Activated CD4-positive, alpha-beta T cell treated with anti-CD3 and anti-CD28 coated beads, Interleukin-2, amount 10 ng/mL, durations not matched to agents 7 days and 5 days (primary cell): ENCODE measurements at regions not wholly inside any gene's neighbourhood (a gene's known extent, or its start where the extent isn't known, plus 50 kb on each side); places are given as distances from the start of the nearest gene placed in this dataset.

Experiments
- CTCF ChIA-PET: fragments of 350-600 bp; sonication (Branson Sonifier 250); formaldehyde crosslinking; loops from one replicate; lab custom pipeline; 2021; ENCODE audit warnings: antibody characterized with exemption; lab: Charles Lee
- POLR2A ChIA-PET: fragments of 350-600 bp; sonication (Branson Sonifier 250); formaldehyde crosslinking; loops from one replicate; lab custom pipeline; 2021; ENCODE audit warnings: antibody characterized with exemption; lab: Charles Lee
- DNase-seq: peaks from one replicate; pipeline ENCODE4 v3.0.0-alpha.2; 2020
- H3K27ac Mint-ChIP-seq: one replicate; pipeline ENCODE4 v1.8.0; 2021; ENCODE audit warnings: mild to moderate bottlenecking, moderate library complexity, mixed read lengths
- H3K27me3 Mint-ChIP-seq: one replicate; pipeline ENCODE4 v1.8.0; 2021; ENCODE audit warnings: mixed read lengths
- H3K36me3 Mint-ChIP-seq: one replicate; pipeline ENCODE4 v1.8.0; 2021; ENCODE audit warnings: low read depth, mixed read lengths
- H3K4me1 Mint-ChIP-seq: one replicate; pipeline ENCODE4 v1.8.0; 2021; ENCODE audit warnings: mixed read lengths
- H3K4me3 Mint-ChIP-seq: one replicate; pipeline ENCODE4 v1.8.0; 2021; ENCODE audit warnings: mild to moderate bottlenecking, moderate library complexity, mixed read lengths
- H3K9me3 Mint-ChIP-seq: one replicate; pipeline ENCODE4 v1.8.0; 2021; ENCODE audit warnings: mixed read lengths

DNA sequence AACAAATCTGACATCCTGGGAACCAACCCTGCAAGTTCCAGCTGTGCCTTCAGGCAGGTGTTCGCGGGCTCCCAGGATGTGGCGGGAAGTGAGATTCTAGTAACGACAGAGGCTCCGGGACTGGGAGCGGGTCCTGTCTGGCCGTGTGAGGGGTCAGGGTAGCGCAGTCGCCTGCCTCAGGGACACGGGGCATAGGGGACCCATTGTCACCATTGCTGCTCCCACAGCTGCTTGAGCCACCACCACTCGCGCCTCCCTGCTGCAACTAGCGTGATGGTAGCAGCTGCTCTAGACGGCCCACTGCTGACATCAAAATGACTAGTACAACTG is 468.5 kb downstream of the CDH9 start:
- H3K4me3 Mint-ChIP-seq: no peak overlapping the region
- peaks cover 10% of the 10 kb centered on the region for H3K9me3 Mint-ChIP-seq
- no peaks in the 10 kb centered on the region for H3K27me3 Mint-ChIP-seq
- no peaks in the 10 kb centered on the region for H3K4me1 Mint-ChIP-seq
- ChIA-PET CTCF (no interaction called here), POLR2A (no interaction called here)
- no peaks in the 10 kb centered on the region for H3K36me3 Mint-ChIP-seq
- no peak overlapping the region for H3K27ac Mint-ChIP-seq
- DNase-seq: no peak

DNA sequence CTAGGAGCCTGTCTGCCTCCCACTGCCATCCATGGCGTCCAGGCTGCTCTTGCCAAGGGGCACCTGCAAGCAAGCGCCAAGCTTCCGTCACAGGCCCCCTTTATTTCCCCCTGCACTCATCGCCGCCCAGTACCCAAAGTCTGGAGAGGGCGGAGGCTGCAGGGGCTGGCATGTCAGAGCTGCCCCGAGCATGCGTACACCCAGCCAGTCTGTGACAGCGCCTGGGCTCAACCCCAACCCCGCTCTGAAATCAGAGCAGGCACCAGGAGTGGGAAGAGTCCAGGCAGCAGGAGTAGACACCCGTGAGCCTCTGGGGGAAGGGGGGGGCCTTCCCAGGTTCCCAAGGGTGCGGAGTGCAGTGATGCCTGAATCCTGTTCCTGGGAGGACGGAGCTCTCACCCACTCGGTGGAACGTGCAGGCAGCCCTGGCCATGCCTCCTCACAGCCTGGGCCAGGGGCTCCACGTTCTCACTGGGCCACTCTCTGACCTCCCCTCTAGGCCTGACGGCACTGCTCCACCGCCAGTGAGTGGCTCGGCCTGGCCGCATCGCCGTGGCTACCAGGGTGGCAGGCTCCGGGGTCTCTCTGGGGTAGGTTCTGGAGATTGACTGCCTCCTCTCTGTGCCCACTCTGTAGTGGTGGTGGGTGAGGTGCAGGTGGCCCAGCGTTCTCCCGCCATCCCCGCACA is 469.0 kb downstream of the CDH9 start:
- CTCF ChIA-PET: no interaction called here
- Mint-ChIP-seq H3K27me3 (no peaks in the 10 kb centered on the region), H3K4me1 (no peaks in the 10 kb centered on the region)

DNA sequence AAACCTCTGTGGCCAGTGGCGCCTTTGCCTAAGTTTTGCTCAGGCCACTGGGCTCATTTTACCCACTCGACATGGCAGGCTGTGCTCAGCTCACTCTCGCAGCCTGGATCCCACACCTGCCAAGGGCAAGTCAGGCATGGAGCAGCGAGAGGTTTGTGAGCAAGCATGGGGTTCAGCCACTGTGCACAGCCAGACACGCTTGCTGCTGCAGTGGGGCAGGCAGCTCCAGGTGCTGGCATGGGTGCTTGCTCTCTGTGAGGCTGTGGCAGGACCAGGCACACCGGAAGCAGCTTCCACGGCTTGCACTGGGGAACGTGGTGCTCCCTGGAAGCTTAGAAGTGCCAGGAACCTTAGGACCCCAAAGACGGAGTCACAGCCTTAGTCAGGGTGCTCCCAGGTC is 470.1 kb downstream of the CDH9 start:
- H3K27me3 Mint-ChIP-seq: no peaks in the 10 kb centered on the region
- H3K9me3 Mint-ChIP-seq: peaks cover 8% of the 10 kb centered on the region
- no peak overlapping the region for H3K27ac Mint-ChIP-seq
- no peak overlapping the region for H3K4me3 Mint-ChIP-seq
- no peaks in the 10 kb centered on the region for H3K36me3 Mint-ChIP-seq
- CTCF ChIA-PET: no interaction called here
- POLR2A ChIA-PET: no interaction called here
- no peaks in the 10 kb centered on the region for H3K4me1 Mint-ChIP-seq
- no peak for DNase-seq

More for the DNA sequence above, 469.0 kb downstream of the CDH9 start:
- POLR2A ChIA-PET: no interaction called here
- no peaks in the 10 kb centered on the region for H3K36me3 Mint-ChIP-seq
- DNase-seq: no peak
- no peak overlapping the region for H3K27ac Mint-ChIP-seq
- H3K4me3 Mint-ChIP-seq: no peak overlapping the region
- H3K9me3 Mint-ChIP-seq: peaks cover 8% of the 10 kb centered on the region

DNA sequence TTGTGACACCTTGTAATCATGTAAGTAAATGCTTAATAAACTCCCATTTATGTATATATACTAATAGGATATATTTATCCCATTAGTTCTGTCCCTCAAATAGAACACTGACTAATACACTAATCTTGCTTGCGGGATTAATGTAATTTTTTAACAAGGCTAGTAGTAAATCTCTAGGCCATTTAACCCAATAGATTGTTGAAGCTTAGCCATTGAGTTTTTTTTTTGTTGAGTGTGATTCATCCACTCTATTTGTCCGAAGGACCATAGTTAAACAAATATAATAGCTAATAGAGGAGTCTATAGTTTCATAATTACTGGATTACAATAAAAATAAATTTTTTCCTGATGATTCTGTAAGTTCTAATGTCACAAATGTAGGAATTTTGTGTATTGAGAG is 474.4 kb downstream of the CDH9 start:
- no peaks in the 10 kb centered on the region for H3K27me3 Mint-ChIP-seq
- no peak overlapping the region for H3K4me3 Mint-ChIP-seq
- CTCF ChIA-PET: interaction anchor here (1.0 kb wide), 1 partner anchor 767 kb away, joined by 3 read pairs; no protein-coding TSS in a partner anchor
- no peak for DNase-seq
- H3K36me3 Mint-ChIP-seq: no peaks in the 10 kb centered on the region
- peaks cover 12% of the 10 kb centered on the region for H3K9me3 Mint-ChIP-seq
- H3K4me1 Mint-ChIP-seq: no peaks in the 10 kb centered on the region
- POLR2A ChIA-PET: no interaction called here
- no peak overlapping the region for H3K27ac Mint-ChIP-seq

DNA sequence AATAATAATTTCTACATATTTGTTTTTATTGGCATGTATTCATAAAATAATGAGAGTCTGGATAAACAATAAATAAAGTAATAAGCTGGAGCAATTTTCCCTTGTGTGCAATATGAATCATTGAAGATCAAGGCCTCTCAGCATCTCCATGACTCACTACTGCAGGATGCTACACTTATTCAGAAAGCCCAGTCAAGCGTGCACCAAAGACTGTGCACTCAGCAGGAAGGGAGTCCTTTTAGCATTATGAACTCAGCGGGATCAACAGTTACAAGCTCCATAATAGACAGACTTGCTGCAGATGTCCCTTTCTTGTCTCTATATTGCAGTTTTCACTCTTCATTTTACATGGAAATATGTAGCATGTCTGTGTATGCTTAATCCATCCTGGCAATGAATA is 485.3 kb downstream of the CDH9 start:
- ChIA-PET CTCF (no interaction called here), POLR2A (no interaction called here)
- Mint-ChIP-seq H3K9me3 (peaks cover 16% of the 10 kb centered on the region), H3K4me3 (no peak overlapping the region), H3K4me1 (no peaks in the 10 kb centered on the region), H3K27ac (no peak overlapping the region), H3K27me3 (no peaks in the 10 kb centered on the region), H3K36me3 (no peaks in the 10 kb centered on the region)
- no peak for DNase-seq

DNA sequence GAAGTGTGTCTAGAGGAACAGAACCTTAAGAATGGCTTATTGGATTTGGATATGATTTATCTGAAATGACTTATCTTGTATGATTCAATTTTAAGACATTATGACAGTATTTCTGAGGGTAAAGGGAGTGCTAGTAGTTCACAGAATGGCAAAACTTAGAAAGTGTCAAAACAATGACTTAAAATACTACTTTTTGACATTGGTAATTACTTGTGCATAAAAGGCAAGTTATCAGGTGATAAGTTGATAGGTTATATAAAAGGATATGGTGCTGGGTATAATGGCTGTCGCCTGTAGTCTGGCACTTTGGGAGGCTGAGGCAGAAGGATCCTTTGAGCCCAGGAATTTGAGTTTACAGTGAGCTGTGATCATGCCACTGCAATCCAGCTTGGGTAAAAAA is 494.4 kb downstream of the CDH9 start:
- Mint-ChIP-seq H3K27ac (no peak overlapping the region), H3K4me1 (no peaks in the 10 kb centered on the region), H3K27me3 (no peaks in the 10 kb centered on the region), H3K9me3 (peaks cover 21% of the 10 kb centered on the region), H3K36me3 (no peaks in the 10 kb centered on the region), H3K4me3 (no peak overlapping the region)
- POLR2A ChIA-PET: no interaction called here
- CTCF ChIA-PET: no interaction called here
- no peak for DNase-seq

DNA sequence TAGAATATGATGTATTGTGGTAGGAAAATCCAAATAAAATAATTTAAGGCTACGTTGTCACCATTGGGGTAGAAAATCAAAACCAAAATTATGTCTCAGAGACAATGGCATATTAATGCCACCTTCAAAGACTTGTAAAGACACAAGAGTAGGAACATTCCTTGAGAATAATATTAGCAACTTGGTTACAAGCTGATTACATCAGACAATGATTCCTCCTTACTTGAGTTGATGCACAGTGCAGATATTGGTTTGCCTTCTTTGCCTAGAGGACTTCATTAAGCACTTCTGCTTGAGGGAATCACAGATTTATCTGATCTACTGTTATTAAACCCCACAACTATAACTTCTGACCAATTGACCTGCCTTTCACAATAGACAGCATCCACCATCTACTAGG is 500.2 kb downstream of the CDH9 start:
- H3K9me3 Mint-ChIP-seq: peaks cover 24% of the 10 kb centered on the region
- ChIA-PET POLR2A (no interaction called here), CTCF (no interaction called here)
- no peaks in the 10 kb centered on the region for H3K4me1 Mint-ChIP-seq
- no peaks in the 10 kb centered on the region for H3K36me3 Mint-ChIP-seq
- no peak for DNase-seq
- no peak overlapping the region for H3K27ac Mint-ChIP-seq
- no peaks in the 10 kb centered on the region for H3K27me3 Mint-ChIP-seq
- H3K4me3 Mint-ChIP-seq: no peak overlapping the region

DNA sequence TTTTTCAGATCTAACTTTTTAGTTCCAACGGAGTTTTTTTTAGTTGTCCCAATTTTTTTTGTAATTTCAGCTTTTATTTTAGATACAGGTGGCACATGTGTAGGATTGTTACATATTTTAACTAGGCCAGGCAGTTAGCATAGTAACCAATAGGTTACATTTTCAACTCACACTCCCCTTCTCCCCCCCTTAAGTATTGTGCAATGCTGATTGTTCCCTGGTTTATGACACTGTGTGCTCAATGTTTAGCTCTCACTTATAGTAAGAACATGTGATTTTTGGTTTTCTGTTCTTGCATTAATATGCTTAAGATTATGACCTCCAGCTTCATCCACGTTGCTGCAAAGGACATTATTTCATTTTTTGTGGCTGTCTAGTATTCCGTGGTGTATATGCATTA is 503.2 kb downstream of the CDH9 start:
- Mint-ChIP-seq H3K27me3 (no peaks in the 10 kb centered on the region), H3K27ac (no peak overlapping the region), H3K4me1 (no peaks in the 10 kb centered on the region), H3K9me3 (peaks cover 13% of the 10 kb centered on the region), H3K4me3 (no peak overlapping the region), H3K36me3 (no peaks in the 10 kb centered on the region)
- no peak for DNase-seq
- POLR2A ChIA-PET: no interaction called here
- CTCF ChIA-PET: no interaction called here

DNA sequence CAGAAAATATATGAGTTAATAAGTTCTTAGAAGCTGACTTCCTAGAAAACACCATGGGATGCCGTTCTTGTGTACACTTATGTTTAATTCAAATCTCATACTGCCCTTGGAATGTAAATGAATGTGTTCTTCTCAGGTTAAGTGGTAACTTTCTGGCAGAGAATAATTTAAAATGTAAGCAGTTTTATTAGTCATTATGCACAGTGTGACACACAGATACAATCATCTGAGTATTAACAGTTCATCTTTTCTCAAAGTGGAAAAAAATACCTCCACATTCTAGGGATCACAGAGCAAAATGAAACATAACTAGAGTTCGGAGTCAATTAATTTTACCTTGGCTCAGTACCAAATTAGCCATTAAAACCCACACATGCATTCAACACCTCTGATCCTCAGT is 508.1 kb downstream of the CDH9 start:
- ChIA-PET CTCF (no interaction called here), POLR2A (no interaction called here)
- Mint-ChIP-seq H3K4me1 (no peaks in the 10 kb centered on the region), H3K4me3 (no peak overlapping the region), H3K9me3 (peaks cover 2% of the 10 kb centered on the region), H3K27me3 (no peaks in the 10 kb centered on the region), H3K36me3 (no peaks in the 10 kb centered on the region), H3K27ac (no peak overlapping the region)
- no peak for DNase-seq

DNA sequence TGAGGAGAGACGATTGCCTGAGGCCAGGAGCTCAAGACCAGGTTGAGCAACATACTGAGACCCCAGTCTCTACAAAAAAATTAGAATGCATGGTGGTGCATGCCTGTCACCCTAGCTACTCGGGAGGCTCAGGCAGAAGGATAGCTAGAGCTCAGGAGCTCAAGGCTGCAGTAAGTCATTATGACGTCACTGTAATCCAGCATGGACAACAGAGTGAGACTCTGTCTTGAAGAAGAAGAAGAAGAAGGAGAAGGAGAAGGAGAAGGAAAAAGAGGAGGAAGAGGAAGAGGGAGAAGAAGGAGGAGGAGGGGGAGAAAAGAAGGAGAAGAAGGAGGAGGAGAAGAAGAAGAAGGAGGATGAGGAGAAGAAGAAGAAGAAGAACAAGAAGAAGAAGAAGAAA is 519.1 kb downstream of the CDH9 start:
- POLR2A ChIA-PET: no interaction called here
- no peak overlapping the region for H3K4me3 Mint-ChIP-seq
- H3K27ac Mint-ChIP-seq: no peak overlapping the region
- no peaks in the 10 kb centered on the region for H3K4me1 Mint-ChIP-seq
- peaks cover 4% of the 10 kb centered on the region for H3K9me3 Mint-ChIP-seq
- no peaks in the 10 kb centered on the region for H3K27me3 Mint-ChIP-seq
- no peak for DNase-seq
- CTCF ChIA-PET: interaction anchor here (0.6 kb wide), 1 partner anchor 185 kb away, joined by 3 read pairs; no protein-coding TSS in a partner anchor
- no peaks in the 10 kb centered on the region for H3K36me3 Mint-ChIP-seq

DNA sequence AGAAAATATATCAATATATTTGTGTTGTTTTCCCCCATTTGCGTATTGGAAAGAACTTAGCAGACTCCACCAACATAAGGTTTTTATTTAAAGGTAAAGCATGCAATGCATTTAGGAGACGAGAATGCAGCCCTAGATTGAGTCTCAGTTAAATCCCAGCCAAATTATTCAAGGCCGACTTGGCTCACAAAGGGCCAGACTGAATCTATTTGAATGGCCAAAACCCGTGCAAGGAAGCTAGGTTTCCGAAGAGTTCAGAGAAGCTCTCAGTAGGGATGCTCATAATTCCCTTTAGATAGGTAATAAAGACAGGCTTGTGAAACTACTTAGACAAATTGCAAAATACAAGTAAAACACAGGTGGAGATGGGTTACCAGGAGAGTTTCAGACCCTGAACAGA is 520.3 kb downstream of the CDH9 start:
- no peaks in the 10 kb centered on the region for H3K27me3 Mint-ChIP-seq
- ChIA-PET CTCF (no interaction called here), POLR2A (no interaction called here)
- no peak overlapping the region for H3K4me3 Mint-ChIP-seq
- no peaks in the 10 kb centered on the region for H3K4me1 Mint-ChIP-seq
- peaks cover 8% of the 10 kb centered on the region for H3K9me3 Mint-ChIP-seq
- H3K27ac Mint-ChIP-seq: no peak overlapping the region
- no peak for DNase-seq
- no peaks in the 10 kb centered on the region for H3K36me3 Mint-ChIP-seq

DNA sequence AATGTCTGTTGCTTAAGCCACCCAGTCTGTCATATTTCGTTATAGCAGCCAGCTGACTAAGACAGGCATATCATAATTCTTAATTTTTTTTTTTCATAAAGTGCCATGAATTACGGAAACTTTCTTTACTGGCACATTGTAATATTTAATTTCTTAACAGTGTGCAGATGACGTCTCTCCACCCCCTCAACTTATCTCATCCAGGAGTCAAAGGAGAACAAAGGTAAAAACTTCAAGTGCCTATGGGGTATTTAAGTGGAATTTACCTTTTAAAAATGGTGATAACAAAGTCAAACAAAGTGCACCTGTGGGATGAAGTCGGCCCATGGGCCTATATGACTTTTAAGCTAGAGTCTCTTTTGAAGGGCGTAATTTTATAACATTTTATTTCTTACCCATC is 539.4 kb downstream of the CDH9 start:
- POLR2A ChIA-PET: no interaction called here

DNA sequence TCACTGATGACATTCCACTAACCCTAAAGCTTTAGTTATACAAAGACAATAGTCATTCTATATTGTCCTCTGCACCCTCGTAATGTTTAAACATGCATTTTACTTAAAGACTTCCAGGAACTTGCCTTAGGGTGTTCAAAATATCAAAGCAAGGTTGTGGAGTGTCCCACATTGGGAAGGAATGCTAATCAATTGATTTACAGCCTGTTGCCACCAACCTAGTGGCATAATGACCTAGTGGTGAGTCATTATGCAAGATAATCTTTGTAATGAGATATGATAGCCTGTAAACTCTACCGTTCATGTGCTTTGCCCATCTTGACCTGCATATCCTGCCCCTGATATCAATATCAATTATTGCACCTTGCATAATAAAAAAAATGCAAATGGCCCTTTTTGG is 542.9 kb downstream of the CDH9 start:
- H3K9me3 Mint-ChIP-seq: peaks cover 12% of the 10 kb centered on the region
- ChIA-PET CTCF (no interaction called here), POLR2A (no interaction called here)
- H3K36me3 Mint-ChIP-seq: no peaks in the 10 kb centered on the region
- no peaks in the 10 kb centered on the region for H3K4me1 Mint-ChIP-seq
- no peaks in the 10 kb centered on the region for H3K27me3 Mint-ChIP-seq
- H3K4me3 Mint-ChIP-seq: no peak overlapping the region
- DNase-seq: no peak
- H3K27ac Mint-ChIP-seq: no peak overlapping the region

More for the DNA sequence above, 539.4 kb downstream of the CDH9 start:
- H3K36me3 Mint-ChIP-seq: no peaks in the 10 kb centered on the region
- no peaks in the 10 kb centered on the region for H3K4me1 Mint-ChIP-seq
- H3K9me3 Mint-ChIP-seq: peaks cover 8% of the 10 kb centered on the region
- CTCF ChIA-PET: no interaction called here
- H3K27me3 Mint-ChIP-seq: no peaks in the 10 kb centered on the region
- no peak for DNase-seq
- H3K27ac Mint-ChIP-seq: no peak overlapping the region
- no peak overlapping the region for H3K4me3 Mint-ChIP-seq

DNA sequence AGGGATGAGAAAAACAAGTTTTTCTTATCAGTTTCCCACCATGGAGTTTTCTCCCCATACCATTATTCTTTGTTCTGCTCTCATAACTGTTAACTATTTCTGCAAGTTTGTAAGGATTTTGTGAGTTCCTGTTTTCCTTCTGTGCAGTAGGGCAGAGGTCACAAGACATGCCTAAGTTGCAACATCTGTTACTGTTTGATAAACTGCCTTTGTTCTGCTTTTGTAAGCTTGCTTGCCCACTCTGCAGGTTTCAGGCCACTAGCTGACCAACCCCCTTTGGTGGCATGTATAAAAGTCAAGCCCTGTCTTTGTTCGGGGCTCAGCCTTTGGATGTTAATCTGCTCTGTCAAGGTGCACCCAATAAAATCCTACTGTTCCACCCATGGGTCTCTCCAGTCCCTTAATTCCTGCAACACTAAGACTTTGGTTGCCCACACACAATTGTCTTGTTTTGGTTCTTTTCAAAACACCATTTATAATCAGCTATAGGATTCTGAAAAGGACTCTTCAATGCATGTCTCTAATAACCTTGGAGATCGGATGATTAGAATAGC is 545.4 kb downstream of the CDH9 start:
- Mint-ChIP-seq H3K9me3 (peaks cover 19% of the 10 kb centered on the region), H3K4me1 (no peaks in the 10 kb centered on the region), H3K27ac (no peak overlapping the region), H3K36me3 (no peaks in the 10 kb centered on the region), H3K4me3 (no peak overlapping the region), H3K27me3 (no peaks in the 10 kb centered on the region)
- ChIA-PET CTCF (interaction anchor here (1.1 kb wide), 1 partner anchor 463 kb away, joined by 3 read pairs; no protein-coding TSS in a partner anchor), POLR2A (no interaction called here)
- no peak for DNase-seq
